SKM-1 (cell line): ENCODE measurements at regions not wholly inside any gene's neighbourhood (a gene's known extent, or its start where the extent isn't known, plus 50 kb on each side); places are given as distances from the start of the nearest gene placed in this dataset.

Source experiments
- DNase-seq: peaks from one replicate; lab custom pipeline; 2025; ENCODE audit not compliant: unreplicated experiment; lab: John Stamatoyannopoulos, UW

- DNase-seq, result no peak
Observed at GRCh38 chr2:16335604-16335930, 330.1 kb downstream of the CYRIA start.

DNA sequence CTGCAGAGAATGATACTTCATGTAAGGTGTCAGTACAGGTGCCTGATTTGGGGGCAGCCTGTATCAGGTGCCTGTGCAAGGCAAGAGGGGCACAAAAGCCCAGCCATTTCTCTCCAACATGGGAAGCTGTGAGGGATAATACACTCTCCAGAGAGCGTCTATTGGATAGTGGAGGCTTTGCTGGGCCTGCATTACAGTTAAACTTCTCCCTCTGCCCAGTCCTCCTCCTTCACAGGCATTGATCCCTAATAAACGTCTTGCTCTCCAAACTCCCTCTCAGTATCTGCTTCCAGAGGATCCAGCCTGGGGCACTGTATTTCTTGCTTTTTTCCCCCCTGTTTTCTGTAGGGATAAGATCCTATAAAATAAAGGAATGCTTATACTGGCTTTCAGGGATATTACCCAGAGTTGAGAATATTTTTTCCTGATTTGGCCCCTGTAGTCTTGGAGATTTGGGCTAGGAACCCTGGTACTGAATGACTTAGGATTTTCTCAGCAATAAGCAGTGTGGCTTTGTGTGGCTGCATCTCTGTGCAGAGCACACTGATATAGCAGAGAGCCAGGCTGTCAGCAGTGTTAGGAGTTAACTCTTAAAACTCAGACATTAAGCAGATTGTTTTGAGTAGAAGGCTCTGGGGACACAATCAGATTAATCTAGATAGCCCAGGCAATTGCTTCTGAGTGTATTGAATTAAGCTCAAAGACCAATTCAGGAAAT lies 330.6 kb downstream of the CYRIA start:
- DNase-seq, result no peak

DNA sequence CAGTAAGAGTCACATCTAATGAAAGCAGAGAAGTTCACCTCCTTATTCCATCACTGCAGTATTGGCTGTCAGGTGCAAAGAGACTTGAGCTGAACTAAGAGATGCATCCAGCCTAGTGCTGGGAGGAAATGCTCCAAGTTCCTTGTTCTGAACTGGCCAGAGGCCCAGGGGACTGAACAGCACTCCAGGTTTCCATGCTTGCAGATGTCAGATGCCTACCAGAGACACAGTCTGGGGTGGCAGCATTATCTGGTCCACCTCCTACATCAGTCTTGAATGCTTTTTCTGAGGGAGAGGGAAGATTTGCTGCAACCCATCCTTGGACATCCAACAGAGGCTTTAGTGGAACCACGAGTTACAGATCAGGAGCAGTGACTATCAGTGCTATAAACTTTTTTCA lies 331.3 kb downstream of the CYRIA start:
- no peak for DNase-seq

GRCh38 chr2:16333681-16334080 lies 332.0 kb downstream of the CYRIA start:
- DNase-seq, result no peak

GRCh38 chr2:16332681-16333557 lies 332.7 kb downstream of the CYRIA start:
- no peak for DNase-seq

- no peak for DNase-seq
Observed at GRCh38 chr2:16331772-16332171, 333.9 kb downstream of the CYRIA start.

DNA sequence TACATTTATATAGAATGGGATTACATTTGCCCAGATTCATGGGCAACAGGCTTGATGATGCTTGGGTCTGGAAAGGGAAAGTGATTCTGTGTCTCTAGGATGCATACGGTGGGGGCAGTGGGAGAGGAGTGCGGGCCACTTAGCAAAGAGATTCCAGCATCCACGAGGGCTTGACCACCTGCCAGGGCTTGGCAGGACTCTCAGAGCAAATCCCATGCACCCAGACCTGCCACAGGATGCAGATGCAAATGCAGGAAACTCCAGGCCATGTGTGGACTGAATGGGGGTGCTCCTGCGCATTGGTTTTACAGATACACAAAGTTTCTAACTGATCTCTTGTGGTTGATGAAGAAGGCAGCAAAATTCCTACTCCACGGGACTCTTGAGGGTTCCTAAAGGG lies 334.7 kb downstream of the CYRIA start:
- DNase-seq, result no peak

- no peak for DNase-seq
Observed at GRCh38 chr2:16330571-16330970, 335.1 kb downstream of the CYRIA start.

GRCh38 chr2:16330012-16330411 lies 335.6 kb downstream of the CYRIA start:
- DNase-seq, result no peak

- no peak for DNase-seq
Observed at GRCh38 chr2:16329421-16329820, 336.2 kb downstream of the CYRIA start.

GRCh38 chr2:16328521-16329190 lies 337.0 kb downstream of the CYRIA start:
- DNase-seq, result no peak

- DNase-seq, result no peak
Observed at GRCh38 chr2:16327326-16327725, 338.3 kb downstream of the CYRIA start.

DNA sequence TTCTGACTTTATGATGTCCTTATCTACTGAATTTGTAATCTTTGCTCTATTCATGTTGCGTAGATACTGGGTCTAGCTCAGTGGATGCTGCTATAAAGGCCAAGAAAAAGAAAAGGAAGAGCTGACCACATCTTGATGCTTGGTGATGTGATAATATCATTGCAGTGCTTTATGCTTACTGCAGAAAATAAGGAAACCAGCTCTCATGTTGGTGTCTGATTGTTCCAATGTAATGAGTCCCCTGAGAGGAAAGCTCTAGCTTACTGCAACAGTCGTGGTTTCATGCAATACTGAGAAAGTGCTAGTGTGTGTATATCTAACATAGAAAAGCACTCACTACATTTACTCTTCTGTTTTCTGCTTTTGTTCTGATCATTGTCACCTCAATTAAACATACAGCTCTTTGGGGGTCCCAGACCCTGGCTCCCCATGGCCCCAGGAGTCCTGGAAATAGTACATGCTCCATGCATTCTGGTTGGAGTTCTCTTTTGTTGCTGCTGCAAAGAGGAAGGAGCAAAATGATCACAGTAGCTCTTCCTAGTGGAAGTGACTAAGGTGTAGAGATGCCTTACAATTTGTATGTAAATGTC lies 338.8 kb downstream of the CYRIA start:
- DNase-seq, result no peak

- DNase-seq, result no peak
Observed at GRCh38 chr2:16325976-16326510, 339.6 kb downstream of the CYRIA start.

DNA sequence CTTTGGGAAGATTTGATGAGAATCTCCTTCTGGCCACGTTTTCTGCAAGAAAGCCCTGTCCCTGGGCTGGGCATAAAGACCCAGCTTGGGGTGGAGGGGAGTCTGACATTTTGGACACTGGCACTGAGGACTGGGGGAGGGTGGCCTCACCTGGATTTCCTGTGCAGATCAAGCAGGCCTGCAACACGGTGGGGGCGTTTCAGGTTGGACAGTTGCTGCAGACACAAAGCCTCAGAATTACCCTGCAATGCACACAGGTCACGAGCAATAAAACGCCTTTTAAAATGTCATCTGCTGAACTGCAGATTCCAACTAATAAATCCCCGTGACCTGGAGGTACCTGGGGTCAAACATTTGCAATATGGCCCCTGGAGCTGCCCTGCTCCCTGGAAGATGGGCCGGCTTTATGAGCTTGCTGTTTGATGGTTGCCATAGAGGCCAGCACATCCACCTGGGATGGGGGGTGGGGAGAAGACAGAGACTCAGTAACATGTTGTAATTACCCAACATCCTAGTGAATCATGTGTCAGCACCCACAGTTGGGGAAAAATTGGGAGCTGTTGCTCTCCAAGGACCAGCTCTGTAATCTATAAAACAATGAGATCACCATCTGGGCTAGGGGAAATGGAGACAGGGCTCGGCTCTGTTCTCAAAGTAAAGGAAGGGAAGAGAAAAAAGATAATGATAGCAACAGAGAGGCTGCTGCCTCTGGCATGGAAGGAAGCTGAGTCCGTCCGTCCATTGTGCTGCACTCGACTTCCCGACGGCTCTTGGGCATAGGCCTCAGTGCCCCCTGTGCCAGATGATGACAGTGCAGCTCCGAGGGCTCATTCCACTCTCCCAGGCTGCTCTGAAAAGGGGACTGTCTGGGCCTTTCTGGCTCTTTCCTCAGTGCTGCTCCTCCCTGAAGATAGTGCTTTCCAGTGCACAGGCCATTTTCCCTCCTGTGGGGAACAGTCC lies 340.3 kb downstream of the CYRIA start:
- DNase-seq, result no peak

DNA sequence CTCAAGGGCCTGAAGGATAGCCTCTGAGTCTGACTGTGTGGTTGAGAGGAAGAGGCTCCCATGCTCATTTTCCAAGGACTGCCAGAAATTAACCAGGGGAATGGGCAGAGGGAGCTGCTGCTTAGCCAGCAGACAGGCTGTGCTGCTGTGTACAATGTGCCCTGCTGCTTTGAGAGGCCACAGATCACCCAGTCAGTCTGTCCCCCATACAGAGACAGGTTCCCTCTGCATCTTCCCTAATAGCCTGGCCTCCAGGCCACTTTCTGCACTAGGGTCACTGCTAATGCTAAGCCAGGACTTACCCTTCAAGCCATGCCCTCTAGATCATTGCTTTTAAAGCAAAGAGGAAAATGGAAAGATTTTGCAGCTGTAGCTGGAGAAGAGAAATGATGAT lies 341.1 kb downstream of the CYRIA start:
- no peak for DNase-seq

DNA sequence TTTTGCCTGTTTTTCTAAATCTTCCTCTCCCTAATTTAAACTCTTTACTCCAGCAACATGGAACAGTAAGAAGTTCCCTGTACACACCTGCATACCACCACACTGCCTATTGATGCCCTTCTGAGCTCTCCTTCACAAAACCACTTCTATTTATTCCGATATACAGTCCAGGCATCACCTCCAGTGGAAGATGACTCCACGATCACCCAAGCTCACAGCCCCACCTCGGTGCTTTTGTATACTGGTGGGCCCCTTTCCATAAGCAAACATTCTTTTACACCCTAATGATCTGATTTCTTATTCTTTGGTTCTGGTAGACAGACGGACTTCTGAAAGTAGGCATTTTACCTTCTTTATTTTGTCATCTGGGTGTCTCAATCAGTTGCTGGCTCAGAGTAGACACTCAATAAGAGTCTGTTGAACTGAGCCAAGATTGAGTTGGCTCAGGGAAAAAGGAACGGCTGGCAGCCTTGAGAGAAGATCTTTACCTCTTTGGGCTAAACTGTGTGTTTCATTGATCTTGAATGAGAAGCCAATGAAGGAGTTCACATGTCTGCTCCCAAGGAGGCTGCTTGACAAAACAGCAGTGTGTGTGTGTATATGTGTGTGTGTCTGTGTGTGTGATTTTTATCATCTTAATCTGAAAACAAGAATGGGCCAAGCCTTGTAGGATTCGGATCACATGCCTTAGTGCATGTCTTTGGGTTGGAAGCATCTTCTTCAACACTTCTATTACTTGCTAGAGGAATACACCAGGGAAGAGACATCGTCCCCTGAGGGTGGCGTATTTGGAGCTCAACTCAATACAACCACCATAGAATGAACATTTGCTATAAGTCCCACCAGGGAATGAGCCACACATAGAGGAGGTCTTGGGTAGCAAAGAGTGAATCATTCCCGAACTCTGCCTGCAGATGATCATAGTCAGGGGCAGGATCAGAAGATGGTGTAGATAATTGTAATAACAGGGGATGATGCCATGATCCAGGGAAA lies 341.8 kb downstream of the CYRIA start:
- DNase-seq, result no peak

DNA sequence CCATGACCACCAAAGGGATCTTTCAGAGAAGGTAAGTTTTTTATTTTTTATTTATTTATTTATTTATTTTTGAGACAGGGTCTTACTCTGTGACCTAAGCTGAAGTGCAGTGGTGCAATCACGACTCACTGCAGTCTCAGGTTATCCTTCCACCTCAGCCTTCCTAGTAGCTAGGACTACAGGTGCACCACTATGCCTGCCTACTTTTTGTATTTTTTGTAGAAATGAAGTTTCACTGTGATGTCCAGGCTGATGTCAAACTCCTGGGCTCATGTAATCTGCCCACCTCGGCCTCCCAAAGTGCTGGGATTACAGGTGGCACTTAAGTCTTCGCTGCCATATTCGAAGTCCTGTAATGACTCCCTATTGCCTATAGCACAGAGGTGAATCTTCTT lies 342.5 kb downstream of the CYRIA start:
- no peak for DNase-seq
